IPS-NIHi7 (cell line): ENCODE measurements at regions not wholly inside any gene's neighbourhood (a gene's known extent, or its start where the extent isn't known, plus 50 kb on each side); places are given as distances from the start of the nearest gene placed in this dataset.
"Not testable (repeated sequence)": the region's sequence is repeated elsewhere in the genome, so short reads cannot be mapped to it uniquely, and the experiment has no call there.

Source experiments
- DNase-seq: peaks from one replicate; pipeline ENCODE4 v3.0.0; 2012; ENCODE audit warnings: mixed read lengths; ENCODE audit errors: extremely low spot score

DNA sequence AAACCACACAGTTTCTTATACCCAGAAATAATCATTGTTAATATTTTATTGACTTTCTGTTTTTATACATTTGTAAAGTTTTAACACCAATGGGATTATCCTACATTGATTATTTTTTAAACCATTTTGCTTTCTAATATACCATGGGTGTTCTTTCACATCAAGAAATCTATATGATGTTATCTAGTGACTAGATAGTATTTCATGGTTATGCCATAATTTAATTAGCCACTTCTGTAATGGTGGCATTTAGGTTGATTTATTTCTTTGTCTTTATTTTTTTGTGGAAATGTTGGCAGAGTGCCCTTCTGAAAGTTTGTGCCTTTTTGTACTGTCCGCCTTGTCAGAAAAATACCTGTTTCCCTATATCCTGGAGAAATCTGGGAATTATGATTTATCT is 193.3 kb downstream of the CEP135 start:
- DNase-seq: no peak

DNA sequence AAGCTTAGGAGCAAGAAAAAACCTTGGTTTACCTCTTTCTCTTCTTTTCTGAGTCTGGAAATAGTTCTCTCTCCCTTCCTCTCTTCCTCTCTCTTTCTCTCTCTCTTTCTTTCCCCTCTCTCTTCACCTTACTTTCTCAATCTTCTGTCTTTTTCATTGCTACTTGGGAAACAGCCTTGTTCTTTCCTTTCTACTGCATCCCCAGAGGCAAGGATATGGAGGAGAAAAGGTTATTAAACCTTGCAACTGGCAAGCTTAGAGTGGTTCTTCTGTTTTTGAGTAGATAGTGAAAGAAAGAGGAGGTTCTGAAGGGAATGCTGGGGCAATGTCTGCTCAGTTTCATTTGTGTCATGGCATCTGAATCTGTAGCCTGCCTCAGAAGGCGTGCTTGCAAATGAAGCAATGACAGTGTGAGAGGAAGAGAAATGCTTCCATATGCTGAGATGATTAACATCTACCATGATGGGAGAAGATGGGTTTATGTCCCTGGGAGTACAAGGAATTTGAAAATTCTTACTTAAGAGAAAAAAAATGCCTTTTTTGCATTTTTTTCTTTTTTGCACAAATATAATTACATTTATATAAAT is 190.6 kb downstream of the CEP135 start:
- DNase-seq: no peak

DNA sequence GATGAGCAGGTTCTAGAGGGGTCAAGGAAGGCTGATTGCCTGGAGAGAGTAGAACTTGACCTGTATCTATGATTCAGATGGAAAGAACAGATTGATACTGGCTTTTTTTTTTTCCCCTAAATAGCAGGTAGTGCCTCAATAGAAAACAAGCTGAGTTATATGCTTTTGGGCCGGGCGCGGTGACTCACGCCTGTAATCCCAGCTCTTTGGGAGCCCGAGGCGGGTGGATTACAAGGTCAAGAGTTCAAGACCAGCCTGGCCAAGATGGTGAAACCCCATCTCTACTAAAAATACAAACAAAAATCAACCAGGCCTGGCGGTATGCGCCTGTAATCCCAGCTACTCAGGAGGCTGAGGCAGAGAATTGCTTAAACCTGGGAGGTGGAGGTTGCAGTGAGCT is 186.1 kb downstream of the CEP135 start:
- DNase-seq: not testable (repeated sequence)

DNA sequence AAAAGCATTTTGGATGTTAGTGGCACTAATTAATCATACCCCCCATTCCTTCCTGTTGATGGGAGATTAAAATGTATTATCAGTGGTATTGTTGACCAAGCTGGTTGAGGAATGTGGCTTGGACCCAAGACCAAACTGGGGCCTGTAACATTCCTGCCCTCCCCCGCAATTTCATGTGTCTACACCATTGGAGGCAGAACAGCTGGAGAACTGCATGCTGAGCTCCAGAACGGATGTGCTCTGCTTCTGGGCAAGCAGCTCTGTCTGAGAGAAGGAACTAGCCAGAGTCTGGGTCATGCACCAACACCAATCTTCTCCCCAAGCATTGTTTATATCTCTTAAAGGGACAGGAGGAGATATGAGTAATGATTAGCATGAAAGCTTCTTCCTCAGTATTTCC is 185.5 kb downstream of the CEP135 start:
- DNase-seq: peak; percentile 21

DNA sequence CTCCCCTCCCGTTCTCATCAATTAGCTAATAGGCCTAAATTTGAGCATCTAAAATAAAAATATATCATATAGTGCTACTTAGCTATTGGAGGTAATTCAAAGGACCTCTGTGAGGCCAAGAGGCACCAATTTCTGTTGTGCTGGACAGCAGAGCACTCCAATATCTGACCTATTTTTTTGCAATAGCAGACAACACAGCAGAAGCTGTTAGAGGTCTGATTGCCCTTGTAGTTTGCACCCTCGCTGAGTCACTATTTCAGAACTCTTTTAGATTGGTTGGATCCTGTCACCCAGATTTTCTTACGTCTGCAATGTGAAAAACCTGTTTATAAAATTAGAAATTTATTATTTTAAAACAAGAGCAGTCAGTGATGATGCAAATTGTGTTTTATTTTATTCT is 184.1 kb downstream of the CEP135 start:
- no peak for DNase-seq

DNA sequence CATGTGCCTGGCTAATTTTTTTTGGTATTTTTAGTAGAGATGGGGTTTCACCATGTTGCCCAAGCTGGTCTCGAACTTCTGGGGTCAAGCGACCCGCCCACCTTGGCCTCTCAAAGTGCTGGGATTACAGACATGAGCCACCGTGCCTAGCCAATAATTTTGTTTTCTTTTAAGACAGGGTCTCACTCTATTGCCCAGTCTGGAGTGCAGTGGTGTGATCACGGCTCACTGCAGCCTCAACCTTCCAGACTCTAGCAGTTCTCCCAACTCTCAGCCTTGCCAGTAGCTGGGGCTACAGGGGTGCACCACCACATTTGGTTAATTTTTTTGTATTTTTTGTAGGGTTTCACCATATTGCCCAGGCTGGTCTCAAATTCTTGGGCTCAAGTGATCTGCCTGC is 183.4 kb downstream of the CEP135 start:
- DNase-seq: not testable (repeated sequence)

DNA sequence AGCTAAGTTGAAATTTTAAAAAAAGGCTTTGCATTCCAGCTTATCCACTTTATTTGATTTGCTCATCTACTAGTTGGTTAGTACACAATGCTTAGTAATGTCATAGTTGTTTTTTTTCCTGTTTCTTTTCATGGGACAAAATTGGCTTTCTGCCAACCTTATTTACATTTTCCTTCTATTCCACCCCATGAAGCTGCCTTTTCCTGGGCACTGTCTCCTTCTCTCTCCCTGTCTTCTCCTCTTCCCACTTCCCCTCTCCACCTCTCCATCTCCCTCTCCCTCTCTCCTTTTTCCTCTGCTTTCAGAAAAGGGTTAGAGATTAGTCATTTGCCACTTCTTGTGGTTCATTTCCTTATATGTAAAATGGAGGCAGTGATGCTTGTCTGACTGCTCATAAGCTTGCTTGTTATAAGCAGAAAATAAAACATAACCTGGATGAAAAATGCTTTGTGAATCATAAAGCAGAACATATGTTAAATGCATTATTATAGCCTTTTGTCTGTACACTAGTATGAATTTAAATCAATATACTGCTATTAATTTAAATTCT is 181.9 kb downstream of the CEP135 start:
- no peak for DNase-seq

DNA sequence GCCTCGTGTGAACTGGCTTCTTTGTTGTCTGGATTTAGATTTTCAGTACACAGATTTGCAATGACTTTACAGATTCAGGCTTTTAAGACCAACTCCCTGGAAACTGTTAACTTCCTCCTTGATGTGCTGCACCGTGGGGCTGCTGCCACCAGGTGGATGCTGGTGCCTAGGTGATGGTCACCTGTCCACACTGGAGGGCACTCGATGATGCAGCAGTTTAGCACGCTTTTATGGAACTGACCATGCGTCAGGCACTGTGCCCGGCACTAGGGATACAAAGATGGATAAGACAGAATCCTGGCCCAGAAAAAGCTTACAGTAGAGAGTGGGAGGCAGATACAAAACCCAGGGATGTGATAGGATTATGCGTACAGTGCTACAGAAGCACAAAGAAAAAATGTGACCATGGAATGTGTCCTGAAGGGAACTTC is 180.7 kb downstream of the CEP135 start:
- DNase-seq: peak; percentile 59

DNA sequence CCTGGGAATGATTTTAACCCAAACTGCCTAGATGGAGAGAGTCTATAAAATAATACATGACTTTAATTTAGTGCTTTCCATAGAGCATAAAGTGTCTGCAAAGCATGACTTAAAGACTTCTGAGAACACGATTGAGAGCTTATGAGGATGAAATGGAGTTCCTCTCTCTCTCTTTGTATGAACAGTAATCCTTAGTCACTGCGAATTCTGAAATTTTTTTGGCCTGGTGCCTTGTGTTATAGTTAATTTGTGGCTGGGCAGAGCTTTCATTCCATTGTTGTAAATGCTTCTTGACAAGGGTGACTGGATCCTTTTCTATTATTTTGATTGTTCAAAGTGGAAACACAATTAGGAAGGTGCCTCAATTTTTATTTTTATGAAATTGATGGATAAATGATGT is 179.5 kb downstream of the CEP135 start:
- DNase-seq: no peak

DNA sequence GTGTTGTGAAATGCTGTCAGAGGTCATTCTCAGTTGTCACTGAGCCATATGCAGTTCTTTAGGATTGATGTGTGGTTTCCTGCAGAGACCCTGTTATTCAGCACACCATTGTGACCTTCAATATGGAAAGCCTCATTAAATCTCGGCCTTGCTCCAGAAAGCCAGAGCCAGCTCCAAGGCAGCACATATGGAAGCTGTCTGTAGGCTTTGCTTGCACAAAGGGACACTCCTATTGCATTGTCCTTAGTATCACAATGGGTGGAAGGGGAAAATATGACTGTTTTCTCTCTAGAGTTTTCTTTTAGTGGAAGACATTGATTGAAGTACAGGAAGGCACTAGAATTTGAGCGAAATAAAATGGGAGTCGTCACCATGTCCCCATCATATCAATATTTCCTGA is 179.0 kb downstream of the CEP135 start:
- no peak for DNase-seq

DNA sequence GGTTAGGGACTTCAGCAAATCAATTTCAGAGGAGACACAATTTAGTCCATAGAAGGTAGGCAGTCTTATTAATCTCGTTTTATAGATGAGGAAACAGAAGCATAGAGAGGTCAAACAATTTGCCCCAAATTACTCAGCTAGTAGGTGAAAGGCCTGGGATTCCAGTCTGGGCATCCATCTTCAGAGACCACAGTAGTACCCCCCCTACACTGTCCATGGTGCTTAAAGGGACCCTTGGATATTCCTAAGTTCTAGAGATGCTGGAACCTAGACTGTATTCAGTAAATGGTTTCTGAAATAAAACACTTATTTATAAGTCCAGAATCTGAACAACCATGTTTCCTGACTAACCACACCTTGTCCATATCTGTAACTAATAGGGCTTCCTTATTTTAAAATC is 174.8 kb downstream of the CEP135 start:
- DNase-seq: no peak

DNA sequence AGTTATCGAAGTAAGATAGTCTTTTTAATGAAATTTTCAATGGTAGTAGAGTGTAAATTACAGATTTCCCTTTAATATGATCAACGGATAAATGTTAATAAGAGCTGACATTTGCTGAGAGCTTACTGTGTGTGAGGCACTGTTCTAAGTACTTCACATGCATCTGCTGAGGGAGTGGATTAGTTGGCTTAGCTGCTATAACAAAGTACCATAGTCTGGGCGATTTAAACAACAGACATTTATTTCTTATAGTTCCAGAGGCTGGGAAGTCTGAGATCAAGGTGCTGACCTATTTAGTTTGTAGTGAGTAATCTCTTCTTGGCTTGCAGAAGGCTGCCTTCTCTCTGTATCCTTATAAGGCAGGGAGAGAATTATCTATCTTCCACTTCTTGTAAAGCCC is 174.3 kb downstream of the CEP135 start:
- DNase-seq: no peak

DNA sequence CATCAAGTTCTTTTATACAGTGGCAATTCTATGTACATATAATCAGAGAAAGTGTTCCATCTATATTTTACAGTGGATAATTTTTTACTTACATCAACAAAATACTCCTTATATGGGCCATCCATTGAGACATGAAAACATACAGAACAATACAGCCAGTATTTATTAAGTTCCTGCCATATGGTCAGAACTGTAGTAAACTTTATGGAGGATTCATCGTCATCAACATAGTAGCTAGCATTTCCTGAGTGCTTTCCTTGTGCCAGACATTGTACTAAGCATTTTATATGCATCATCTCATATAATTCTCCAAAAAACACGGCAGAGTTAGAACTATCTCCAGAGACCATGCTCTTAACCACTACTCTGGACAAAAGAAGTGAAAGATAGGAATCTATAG is 170.1 kb downstream of the CEP135 start:
- DNase-seq: no peak

DNA sequence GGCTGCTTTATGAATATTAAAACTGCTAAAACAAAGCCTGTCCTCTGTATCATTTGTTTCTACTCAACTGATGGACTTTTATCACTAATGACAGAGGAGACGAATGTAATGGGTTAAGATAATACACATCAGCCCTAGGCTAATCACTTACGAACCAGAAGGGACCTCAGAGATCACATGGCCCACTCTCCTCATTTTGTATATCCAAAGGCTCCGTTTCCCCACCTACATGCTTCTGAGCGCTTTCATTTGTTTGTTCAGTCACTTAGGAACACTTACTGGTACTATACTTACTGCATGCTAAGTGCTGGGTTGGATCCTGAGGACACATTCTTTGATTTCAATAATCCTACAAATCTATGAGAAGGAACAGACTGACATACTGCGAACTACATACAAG is 169.3 kb downstream of the CEP135 start:
- DNase-seq: no peak

DNA sequence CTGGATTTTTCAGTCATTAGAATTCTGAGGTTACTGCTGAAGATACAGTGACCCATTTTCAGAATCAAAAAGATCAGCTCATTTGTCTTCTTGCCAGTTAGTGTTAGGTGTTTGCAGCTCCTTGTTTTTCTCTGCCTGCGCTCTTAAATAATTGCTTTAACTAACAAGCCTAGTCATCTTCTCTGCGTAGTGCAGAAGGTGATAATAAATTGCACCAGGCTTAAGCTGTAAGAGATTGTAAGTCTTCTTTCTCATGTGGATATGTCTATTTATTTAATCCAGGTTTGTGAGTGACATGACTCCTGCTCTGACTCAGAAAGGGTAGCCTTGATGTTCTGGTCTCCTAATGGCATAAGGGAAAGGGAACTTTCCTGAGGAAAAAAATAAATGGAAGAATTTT is 167.2 kb downstream of the CEP135 start:
- DNase-seq: no peak

DNA sequence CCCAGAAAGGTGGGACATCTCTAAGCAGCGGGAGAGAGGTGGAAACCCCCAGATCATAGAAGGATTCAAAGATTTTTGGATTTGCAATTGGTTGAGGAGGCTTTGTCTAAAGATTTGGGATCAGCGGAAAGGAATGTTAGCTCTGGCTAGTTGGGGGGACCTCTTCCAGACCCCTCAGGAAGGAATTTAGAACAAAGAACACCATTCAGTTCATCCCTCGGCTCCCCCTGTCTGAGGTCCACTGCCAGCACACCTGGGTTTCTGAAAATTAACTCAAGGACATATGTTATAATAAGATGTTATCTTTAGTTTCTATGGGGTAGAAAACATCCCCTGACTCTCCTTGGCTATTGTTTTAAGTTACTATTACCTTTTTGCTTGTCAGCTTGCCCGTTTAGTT is 163.6 kb downstream of the CEP135 start:
- peak; percentile 24 for DNase-seq

DNA sequence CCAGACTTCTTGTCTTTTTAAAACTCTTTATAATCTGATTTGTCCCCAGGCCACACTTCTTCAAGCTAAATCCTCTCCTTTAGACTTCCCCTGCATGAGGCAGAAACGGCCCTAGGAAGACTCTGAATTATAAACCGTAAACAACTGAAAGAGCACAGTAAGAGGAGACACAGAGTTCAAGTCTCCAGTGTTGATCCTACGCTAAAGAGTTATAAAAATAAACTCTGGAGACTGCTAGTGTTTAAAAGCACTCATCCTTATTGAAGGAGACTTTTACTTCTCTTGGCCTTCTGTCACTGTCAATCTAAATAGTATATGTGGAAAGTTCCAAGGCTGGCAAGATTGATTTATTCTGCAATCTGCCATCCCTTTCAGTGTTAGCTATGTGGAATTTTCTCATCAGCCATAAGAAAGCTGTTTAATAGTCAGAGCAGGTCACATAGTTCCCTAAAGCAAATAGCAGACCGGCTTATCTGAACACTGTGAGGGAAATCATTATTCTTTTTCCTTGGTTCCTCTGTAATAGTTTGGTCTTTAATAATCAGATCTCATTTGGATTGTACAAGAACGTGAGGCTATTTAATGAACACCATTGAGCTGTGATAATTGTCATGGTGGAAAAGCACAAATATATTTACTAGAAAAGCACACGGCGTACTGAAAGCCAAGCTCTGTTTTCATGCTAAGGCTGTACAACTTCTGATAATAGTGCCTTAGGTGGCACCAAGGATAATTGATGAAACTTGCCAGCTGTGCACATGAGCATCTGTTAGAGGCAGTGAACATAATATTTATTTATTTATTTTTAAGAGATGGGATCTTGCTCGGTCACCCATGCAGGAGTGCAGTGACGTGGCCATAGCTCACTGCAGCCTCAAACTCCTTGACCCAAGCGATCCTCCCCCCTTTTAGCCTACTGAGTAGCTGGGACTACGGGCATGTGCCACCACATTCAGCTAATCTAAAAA is 157.7 kb downstream of the CEP135 start:
- DNase-seq: no peak

DNA sequence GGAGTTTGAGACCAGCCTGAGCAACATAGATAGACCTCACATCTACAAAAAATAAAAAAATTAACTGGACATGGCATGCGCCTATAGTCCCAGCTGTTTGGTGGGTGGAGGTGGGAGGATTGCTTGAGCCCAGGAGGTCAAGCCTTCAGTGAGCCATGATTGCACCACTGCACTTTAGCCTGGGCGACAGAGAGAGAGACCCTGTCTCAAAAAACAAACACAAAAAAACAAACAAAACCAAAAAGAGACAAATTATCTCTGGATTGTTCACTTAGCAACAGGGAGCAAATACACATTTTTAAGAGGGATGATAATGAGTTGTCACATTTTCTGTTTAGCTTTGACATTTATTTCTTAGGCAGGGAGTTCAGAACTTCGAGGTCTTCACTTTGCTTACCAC is 155.4 kb downstream of the CEP135 start:
- DNase-seq: no peak

DNA sequence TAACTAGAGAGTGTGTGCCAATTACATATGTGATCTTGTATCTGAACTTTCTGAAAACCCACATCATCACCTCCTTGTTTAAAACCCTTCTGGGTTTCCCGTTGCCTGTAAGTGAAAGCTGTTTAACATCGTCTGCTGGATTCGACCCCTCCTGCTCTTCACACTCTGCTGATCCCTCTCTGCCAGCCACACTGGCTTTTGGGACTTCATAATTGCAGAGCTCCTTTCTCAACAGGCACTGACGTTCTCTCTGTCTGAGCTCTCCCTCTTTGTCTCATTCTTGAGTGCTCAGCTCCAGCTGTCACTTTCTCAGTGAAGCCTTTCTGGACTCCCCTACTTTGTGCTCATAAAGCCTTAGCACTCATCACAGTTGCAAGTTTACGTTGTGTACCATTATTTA is 153.9 kb downstream of the CEP135 start:
- DNase-seq: no peak

DNA sequence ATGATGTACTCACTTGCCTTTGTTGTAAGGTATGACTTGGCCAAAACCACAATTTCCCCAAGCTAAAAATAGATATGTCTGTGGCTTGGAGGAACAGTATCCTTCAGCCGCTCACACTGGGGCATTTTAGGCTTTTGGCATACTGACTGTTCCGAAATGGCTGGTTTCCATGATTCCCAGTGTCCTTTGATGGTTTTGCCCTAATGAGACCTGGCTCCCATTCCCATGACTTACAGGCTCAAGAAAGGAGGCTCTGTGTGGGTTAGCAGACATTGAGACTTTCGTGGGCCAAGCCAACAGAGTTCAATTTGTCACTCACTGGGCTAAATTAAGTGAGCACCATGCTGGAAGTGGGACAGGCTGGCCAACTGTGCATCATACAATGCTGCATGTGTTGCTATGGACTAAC is 150.6 kb downstream of the CEP135 start:
- DNase-seq: no peak

DNA sequence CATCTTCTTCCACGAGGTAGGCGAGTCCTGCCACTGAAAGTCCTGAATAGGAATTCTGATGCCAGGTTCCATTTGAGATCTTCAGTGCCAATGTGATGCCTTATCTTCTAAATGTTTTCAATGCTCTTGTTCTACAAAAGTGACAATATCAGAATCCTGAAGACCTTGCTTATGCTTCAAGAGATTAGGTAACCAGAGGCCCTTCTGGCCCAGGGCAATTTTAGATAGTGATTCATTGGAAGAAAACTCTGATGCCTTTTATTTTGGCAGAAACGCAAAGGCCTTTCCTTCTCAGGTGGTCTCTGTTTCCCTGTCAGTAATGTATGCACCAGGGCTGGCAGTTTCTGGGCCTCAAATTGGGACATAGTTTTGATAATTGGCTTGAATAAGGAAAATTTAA is 144.8 kb downstream of the CEP135 start:
- DNase-seq: no peak

DNA sequence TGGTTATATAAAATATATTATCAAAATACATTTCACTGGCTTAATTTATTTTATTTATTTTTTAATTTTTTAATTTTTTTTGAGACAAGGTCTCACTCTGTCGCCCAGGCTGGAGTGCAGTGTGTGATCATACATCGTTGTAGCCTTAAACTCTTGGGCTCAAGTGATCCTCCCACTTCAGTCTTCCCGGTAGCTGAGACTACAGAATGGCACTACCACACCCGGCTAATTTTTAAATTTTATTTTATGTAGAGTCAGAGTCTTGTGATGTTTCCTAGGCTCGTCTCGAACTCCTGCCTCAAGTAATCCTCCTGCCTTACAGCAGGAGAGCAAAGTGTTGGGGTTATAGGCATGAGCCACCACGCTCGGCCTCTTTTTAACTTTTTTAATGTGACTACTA is 143.8 kb downstream of the CEP135 start:
- DNase-seq: no peak

DNA sequence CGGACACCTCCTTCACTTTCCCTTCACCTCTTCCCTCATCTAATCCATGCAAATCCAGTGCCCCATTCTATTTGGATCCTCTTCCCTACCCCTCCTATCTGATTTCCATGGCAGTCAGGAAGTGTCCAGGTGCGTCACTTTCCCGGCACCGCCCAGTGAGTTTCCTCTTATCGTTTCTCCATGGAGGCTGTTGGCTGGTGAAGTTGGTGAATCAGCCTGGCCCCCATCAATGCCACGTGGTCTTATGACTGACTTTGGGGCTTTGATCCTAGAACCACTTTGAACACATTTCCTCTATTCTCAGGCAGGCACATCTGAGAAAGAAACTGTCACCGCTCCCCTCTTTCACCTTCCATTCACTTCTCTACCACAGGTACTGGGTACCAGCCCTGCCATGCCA is 137.8 kb downstream of the CEP135 start:
- no peak for DNase-seq
